ENCODE measurements at regions not wholly inside any gene's neighbourhood (a gene's known extent, or its start where the extent isn't known, plus 50 kb on each side); places are given as distances from the start of the nearest gene placed in this dataset.

DNA sequence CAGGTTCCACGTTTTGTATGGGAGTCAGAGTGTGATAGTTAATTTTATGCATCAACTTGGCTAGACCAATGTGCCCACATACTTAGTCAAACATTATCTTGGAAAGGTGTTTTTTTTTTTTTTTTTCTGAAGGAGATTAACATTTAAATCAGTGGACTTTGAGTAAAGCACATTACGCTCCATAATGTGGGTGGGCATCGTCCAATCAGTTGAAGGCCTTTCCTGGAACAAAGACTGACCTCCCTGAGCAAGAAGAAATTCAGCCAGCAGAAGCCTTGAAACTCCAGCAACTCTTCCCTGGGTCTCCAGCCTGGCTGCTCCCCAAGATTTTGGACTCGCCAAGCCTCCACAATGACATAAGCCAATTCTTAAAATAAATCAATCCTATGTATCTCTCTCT is 711.4 kb downstream of the MTRR start:
- Histone ChIP-seq H3K9me3 (ENCODE audit: control insufficient read depth, insufficient read depth, low read length) (no peaks in the 10 kb centered on the region), H3K27me3 (ENCODE audit: control insufficient read depth, low read length) (no peaks in the 10 kb centered on the region), H3K4me1 (ENCODE audit: control insufficient read depth, low read length) (no peaks in the 10 kb centered on the region), H4K20me1 (ENCODE audit: control insufficient read depth, insufficient read depth, low read depth, low read length) (no peaks in the 10 kb centered on the region), H3K4me2 (ENCODE audit: low read length) (no peak overlapping the region), H3K4me3 (ENCODE audit: low read length) (no peak overlapping the region), H3K9me2 (replicated peaks; ENCODE audit: control insufficient read depth, low read length) (no peaks in the 10 kb centered on the region), H3K79me2 (ENCODE audit: control insufficient read depth, low read length) (no peaks in the 10 kb centered on the region), H3F3A (ENCODE audit: control insufficient read depth, insufficient read depth) (no peaks in the 10 kb centered on the region), H3K27ac (ENCODE audit: low read depth, low read length) (no peak overlapping the region), H3K36me3 (ENCODE audit: control insufficient read depth, low read length) (no peaks in the 10 kb centered on the region)
- TF ChIP-seq EZH2phosphoT487 (IDR thresholded peaks at IDR 0.05; ENCODE audit: borderline replicate concordance, low read length) (no peak), CTCF (IDR thresholded peaks at IDR 0.05; ENCODE audit: low read depth, low read length, poor library complexity, severe bottlenecking) (no peak)

- Histone ChIP-seq H4K20me1 (ENCODE audit: control insufficient read depth, insufficient read depth, low read depth, low read length) (no peaks in the 10 kb centered on the region), H3K4me3 (ENCODE audit: low read length) (no peak overlapping the region), H3K4me2 (ENCODE audit: low read length) (no peak overlapping the region), H3F3A (ENCODE audit: control insufficient read depth, insufficient read depth) (no peaks in the 10 kb centered on the region), H3K4me1 (ENCODE audit: control insufficient read depth, low read length) (no peaks in the 10 kb centered on the region), H3K79me2 (ENCODE audit: control insufficient read depth, low read length) (no peaks in the 10 kb centered on the region), H3K27ac (ENCODE audit: low read depth, low read length) (no peak overlapping the region), H3K9me2 (replicated peaks; ENCODE audit: control insufficient read depth, low read length) (no peaks in the 10 kb centered on the region), H3K27me3 (ENCODE audit: control insufficient read depth, low read length) (no peaks in the 10 kb centered on the region), H3K36me3 (ENCODE audit: control insufficient read depth, low read length) (no peaks in the 10 kb centered on the region), H3K9me3 (ENCODE audit: control insufficient read depth, insufficient read depth, low read length) (no peaks in the 10 kb centered on the region)
- TF ChIP-seq EZH2phosphoT487 (IDR thresholded peaks at IDR 0.05; ENCODE audit: borderline replicate concordance, low read length) = no peak
- no peak for TF ChIP-seq CTCF (IDR thresholded peaks at IDR 0.05; ENCODE audit: low read depth, low read length, poor library complexity, severe bottlenecking)
Observed at GRCh38 chr5:8581047-8581446, 712.1 kb downstream of the MTRR start.

DNA sequence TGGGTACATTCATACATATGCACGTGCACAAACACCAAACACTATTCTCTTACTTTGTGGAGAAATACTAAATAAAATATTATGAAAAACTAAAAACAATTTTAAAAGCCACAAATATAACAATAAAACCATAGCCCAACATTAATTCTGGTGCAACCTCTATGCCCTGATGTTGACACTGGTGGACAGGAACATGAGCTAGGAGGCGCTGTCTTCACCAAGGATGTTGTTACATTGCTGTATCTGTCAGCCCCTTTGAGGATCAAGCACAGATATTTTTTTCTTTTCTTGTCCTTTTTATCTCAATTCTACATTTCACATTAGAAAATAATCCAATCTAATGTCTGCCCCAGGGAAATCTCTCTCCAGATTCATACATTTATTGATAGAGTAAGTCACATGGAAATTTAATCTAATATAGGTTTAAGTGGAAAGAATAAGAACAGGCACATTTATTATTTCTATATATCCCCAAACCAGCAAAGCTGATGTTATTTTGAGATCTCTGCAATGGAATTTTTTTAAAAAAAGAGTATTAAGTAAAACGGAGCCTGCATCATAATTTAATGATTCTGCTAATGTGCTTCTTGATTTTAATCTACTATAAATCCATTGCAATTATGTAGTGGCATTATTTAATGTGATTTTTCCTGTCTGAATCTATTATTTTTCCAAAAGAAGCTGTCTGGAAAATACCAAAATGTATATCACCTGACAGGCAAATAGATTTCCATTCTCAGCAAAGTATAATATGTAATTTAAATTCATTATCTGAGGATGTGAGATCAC is 716.5 kb downstream of the MTRR start:
- H3K4me3 ChIP-seq (ENCODE audit: low read length) = no peak overlapping the region
- H3K27me3 ChIP-seq (ENCODE audit: control insufficient read depth, low read length) = no peaks in the 10 kb centered on the region
- no peak overlapping the region for H3K27ac ChIP-seq (ENCODE audit: low read depth, low read length)
- H3K4me2 ChIP-seq (ENCODE audit: low read length) = no peak overlapping the region
- no peaks in the 10 kb centered on the region for H3K9me3 ChIP-seq (ENCODE audit: control insufficient read depth, insufficient read depth, low read length)
- no peaks in the 10 kb centered on the region for H3K4me1 ChIP-seq (ENCODE audit: control insufficient read depth, low read length)
- no peaks in the 10 kb centered on the region for H3K9me2 ChIP-seq (replicated peaks; ENCODE audit: control insufficient read depth, low read length)
- no peak for TF ChIP-seq CTCF (IDR thresholded peaks at IDR 0.05; ENCODE audit: low read depth, low read length, poor library complexity, severe bottlenecking)
- no peak for TF ChIP-seq EZH2phosphoT487 (IDR thresholded peaks at IDR 0.05; ENCODE audit: borderline replicate concordance, low read length)
- H4K20me1 ChIP-seq (ENCODE audit: control insufficient read depth, insufficient read depth, low read depth, low read length) = no peaks in the 10 kb centered on the region
- no peaks in the 10 kb centered on the region for H3K36me3 ChIP-seq (ENCODE audit: control insufficient read depth, low read length)
- no peaks in the 10 kb centered on the region for H3F3A ChIP-seq (ENCODE audit: control insufficient read depth, insufficient read depth)
- H3K79me2 ChIP-seq (ENCODE audit: control insufficient read depth, low read length) = no peaks in the 10 kb centered on the region
